Endothelial cell of umbilical vein (primary cell): ENCODE measurements at regions not wholly inside any gene's neighbourhood (a gene's known extent, or its start where the extent isn't known, plus 50 kb on each side); places are given as distances from the start of the nearest gene placed in this dataset.

Experiments
- EZH2 ChIP-seq: IDR thresholded peaks from 2 replicates; pipeline ENCODE4 v1.6.1; 2012; ENCODE audit warnings: borderline replicate concordance, low read depth, mild to moderate bottlenecking, moderate library complexity, low read length, inconsistent platforms; ENCODE audit not compliant: severe bottlenecking
- GATA2 ChIP-seq: IDR thresholded peaks from 2 replicates; pipeline ENCODE4 v1.7.0; 2011; ENCODE audit warnings: low read depth, mild to moderate bottlenecking, moderate library complexity, mixed read lengths, low read length; ENCODE audit not compliant: insufficient read length, insufficient read depth
- JUN ChIP-seq: IDR thresholded peaks from 2 replicates; pipeline ENCODE4 v1.6.1; 2011; ENCODE audit warnings: borderline replicate concordance, low read depth; ENCODE audit not compliant: insufficient read length, insufficient read depth
- MYC ChIP-seq: IDR thresholded peaks from one replicate; pipeline ENCODE4 v1.6.1; 2011; ENCODE audit warnings: mild to moderate bottlenecking, low read depth, low read length
- POLR2A ChIP-seq: IDR thresholded peaks from 2 replicates; pipeline ENCODE4 v1.6.1; 2012; ENCODE audit warnings: low read depth, mild to moderate bottlenecking, control low read depth, low read length
- POLR2AphosphoS5 ChIP-seq: IDR thresholded peaks from 2 replicates; pipeline ENCODE4 v1.6.1; 2012; ENCODE audit warnings: low read depth, mild to moderate bottlenecking, control low read depth, low read length, moderate library complexity; ENCODE audit not compliant: insufficient read depth
- TF ChIP-seq, protein P1 (sequence below), 2 donors: IDR thresholded peaks; 1 replicate in 1 of 2; 2 replicates in 1 of 2; pipeline ENCODE4 v1.5.1; 2011; ENCODE audit warnings: low read length in 2 of 2, mild to moderate bottlenecking in 2 of 2, moderate library complexity in 2 of 2, control low read depth in 1 of 2, inconsistent platforms in 1 of 2, low read depth in 1 of 2; ENCODE audit not compliant: insufficient read depth in 1 of 2; ENCODE audit errors: extremely low read depth in 1 of 2
- TF ChIP-seq, protein P2 (sequence below): IDR thresholded peaks from 2 replicates; pipeline ENCODE4 v1.6.1; 2011; ENCODE audit not compliant: insufficient read depth, insufficient read length

DNA sequence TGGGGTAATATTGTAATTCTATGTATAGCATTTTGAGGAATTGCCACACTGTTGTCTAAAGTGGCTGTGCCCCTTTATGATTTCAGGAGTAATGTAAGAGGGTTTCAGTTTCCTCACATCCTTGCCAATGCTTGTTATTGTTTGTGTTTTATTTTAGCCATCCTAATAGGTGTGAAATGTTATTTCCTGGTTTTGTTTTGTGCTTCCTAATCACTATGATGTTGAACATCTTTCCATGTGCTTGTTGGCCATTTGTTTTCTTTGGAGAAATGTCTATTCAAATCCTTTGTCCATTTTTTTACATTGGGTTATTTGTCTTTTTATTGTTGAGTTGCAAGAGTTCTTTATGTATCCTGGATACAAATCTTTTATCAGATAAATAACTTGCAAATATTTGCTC, 97.3 kb upstream of the MLIP start:
- TF ChIP-seq EZH2: no peak
- TF ChIP-seq POLR2A: no peak
- no peak for TF ChIP-seq POLR2AphosphoS5
- TF ChIP-seq, protein P1, sequence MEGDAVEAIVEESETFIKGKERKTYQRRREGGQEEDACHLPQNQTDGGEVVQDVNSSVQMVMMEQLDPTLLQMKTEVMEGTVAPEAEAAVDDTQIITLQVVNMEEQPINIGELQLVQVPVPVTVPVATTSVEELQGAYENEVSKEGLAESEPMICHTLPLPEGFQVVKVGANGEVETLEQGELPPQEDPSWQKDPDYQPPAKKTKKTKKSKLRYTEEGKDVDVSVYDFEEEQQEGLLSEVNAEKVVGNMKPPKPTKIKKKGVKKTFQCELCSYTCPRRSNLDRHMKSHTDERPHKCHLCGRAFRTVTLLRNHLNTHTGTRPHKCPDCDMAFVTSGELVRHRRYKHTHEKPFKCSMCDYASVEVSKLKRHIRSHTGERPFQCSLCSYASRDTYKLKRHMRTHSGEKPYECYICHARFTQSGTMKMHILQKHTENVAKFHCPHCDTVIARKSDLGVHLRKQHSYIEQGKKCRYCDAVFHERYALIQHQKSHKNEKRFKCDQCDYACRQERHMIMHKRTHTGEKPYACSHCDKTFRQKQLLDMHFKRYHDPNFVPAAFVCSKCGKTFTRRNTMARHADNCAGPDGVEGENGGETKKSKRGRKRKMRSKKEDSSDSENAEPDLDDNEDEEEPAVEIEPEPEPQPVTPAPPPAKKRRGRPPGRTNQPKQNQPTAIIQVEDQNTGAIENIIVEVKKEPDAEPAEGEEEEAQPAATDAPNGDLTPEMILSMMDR (IDR thresholded peaks at IDR 0.05; ENCODE audit: extremely low read depth in 1 of 2, insufficient read depth in 1 of 2, low read depth in 1 of 2, low read length in 2 of 2): no peak
- TF ChIP-seq JUN: no peak
- TF ChIP-seq, protein P2, sequence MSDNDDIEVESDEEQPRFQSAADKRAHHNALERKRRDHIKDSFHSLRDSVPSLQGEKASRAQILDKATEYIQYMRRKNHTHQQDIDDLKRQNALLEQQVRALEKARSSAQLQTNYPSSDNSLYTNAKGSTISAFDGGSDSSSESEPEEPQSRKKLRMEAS: no peak
- no peak for TF ChIP-seq MYC
- TF ChIP-seq GATA2: no peak
